ENCODE measurements at regions not wholly inside any gene's neighbourhood (a gene's known extent, or its start where the extent isn't known, plus 50 kb on each side); places are given as distances from the start of the nearest gene placed in this dataset.

DNA sequence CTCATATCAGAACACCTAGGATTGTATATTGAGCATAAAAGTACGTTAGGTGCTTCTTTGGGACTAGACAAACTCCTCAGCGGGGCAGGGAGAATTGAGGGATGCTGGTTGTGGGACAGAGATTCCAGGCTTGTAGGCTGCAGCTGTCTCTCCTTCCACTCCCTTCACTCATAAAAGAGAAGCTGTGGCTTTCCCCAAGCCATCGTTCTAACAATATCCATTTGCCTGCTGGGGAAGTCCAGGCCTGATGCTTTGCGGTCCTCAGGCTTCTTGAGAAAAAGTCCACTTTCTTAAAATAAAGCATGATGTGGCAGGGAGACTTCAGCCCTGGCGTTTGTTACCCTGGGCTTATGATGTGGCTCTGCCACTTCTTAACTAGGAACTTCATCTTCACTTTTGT, 129.3 kb upstream of the OSMR start:
- Histone ChIP-seq H3K27ac (no peak overlapping the region), H3K4me1 (ENCODE audit: control insufficient read depth in 1 of 2, low read depth in 2 of 2) (no peaks in the 10 kb centered on the region), H3K4me3 (no peak overlapping the region), H3K27me3 (replicated peaks; ENCODE audit: insufficient read depth) (no peaks in the 10 kb centered on the region), H3K36me3 (no peaks in the 10 kb centered on the region), H3K9me3 (no peaks in the 10 kb centered on the region)
- TF ChIP-seq, protein P1, sequence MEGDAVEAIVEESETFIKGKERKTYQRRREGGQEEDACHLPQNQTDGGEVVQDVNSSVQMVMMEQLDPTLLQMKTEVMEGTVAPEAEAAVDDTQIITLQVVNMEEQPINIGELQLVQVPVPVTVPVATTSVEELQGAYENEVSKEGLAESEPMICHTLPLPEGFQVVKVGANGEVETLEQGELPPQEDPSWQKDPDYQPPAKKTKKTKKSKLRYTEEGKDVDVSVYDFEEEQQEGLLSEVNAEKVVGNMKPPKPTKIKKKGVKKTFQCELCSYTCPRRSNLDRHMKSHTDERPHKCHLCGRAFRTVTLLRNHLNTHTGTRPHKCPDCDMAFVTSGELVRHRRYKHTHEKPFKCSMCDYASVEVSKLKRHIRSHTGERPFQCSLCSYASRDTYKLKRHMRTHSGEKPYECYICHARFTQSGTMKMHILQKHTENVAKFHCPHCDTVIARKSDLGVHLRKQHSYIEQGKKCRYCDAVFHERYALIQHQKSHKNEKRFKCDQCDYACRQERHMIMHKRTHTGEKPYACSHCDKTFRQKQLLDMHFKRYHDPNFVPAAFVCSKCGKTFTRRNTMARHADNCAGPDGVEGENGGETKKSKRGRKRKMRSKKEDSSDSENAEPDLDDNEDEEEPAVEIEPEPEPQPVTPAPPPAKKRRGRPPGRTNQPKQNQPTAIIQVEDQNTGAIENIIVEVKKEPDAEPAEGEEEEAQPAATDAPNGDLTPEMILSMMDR (IDR thresholded peaks at IDR 0.05), result no peak
- ATAC-seq (ENCODE audit: insufficient number of reproducible peaks, low FRiP score, low read depth) (no peak), DNase-seq (ENCODE audit: low spot score) (no peak)

DNA sequence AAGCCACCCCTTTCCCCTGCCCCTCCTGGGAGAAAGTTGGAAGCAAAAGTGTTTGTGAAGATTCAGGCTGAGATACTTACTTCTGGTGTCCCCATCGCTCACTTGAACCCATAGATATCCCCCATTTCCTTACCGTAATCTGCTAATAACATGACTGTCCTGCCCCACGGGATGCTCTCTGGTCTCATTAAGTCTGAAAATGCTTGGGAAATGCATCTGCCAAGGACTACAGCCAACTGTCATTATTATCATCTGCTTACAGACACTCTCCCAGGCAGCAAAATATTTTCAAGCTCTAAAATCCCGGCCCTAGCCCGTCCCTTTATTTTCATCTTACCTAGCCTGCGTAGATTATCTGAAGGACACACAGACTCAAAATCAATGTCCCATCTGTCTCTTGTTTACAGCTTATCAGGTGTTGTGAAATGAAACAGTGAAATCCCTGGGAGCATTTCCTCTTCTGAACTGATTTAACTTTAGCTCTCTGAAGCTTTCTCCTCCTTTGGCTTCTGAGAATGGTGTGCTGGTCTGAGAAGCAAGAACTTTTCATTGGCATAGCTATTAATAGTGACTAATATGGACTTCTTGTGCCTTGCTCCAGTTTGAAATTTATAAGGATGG, 126.9 kb upstream of the OSMR start:
- Histone ChIP-seq H3K4me3 (no peak overlapping the region), H3K4me1 (ENCODE audit: control insufficient read depth in 1 of 2, low read depth in 2 of 2) (no peaks in the 10 kb centered on the region), H3K9me3 (no peaks in the 10 kb centered on the region), H3K27ac (no peak overlapping the region), H3K36me3 (no peaks in the 10 kb centered on the region), H3K27me3 (replicated peaks; ENCODE audit: insufficient read depth) (no peaks in the 10 kb centered on the region)
- TF ChIP-seq, protein P1 (IDR thresholded peaks at IDR 0.05), result no peak
- ATAC-seq (ENCODE audit: insufficient number of reproducible peaks, low FRiP score, low read depth), result no peak
- DNase-seq (ENCODE audit: low spot score), result no peak

DNA sequence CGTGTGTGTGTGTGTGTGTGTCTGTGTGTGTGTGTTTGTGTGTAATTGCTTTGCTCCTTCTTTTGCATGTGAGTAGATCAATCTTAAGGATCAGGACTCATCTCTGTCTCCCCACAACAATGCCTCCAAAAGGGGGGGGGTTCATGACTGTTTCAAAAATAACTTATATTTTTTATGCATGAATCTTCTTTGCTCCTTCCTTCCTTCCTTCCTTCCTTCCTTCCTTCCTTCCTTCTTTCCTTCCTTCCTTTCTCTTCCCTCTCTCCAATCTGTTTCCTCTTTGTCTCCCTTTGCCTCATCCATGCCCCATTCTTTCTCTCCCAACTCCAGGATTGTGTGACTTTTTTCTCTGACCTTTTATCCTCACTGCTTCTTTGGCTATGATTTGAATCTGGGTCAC, 126.4 kb upstream of the OSMR start:
- DNase-seq (ENCODE audit: low spot score), result no peak
- Histone ChIP-seq H3K4me3 (no peak overlapping the region), H3K4me1 (ENCODE audit: control insufficient read depth in 1 of 2, low read depth in 2 of 2) (no peaks in the 10 kb centered on the region), H3K27me3 (replicated peaks; ENCODE audit: insufficient read depth) (no peaks in the 10 kb centered on the region), H3K27ac (no peak overlapping the region), H3K9me3 (no peaks in the 10 kb centered on the region), H3K36me3 (no peaks in the 10 kb centered on the region)
- TF ChIP-seq, protein P1 (IDR thresholded peaks at IDR 0.05), result no peak
- no peak for ATAC-seq (ENCODE audit: insufficient number of reproducible peaks, low FRiP score, low read depth)

DNA sequence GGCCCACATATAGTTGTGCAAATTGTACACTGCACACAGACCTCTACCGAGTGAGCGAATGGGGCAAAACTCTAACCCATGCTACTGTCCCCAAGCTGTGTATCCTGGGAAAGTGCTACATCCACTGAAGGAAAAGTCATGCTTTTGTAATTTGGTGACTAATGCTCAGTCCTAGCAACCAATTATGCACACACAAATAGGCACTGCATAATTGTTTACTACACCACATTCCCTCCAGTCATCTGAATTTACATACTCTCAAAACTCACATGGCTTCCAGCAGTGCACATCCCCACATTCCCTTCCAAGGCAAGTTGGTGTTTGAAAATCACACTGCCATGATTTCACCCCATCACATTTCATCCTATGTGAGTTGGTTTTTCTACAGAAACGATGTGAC, 125.9 kb upstream of the OSMR start:
- no peak for DNase-seq (ENCODE audit: low spot score)
- Histone ChIP-seq H3K4me3 (no peak overlapping the region), H3K27ac (no peak overlapping the region), H3K4me1 (ENCODE audit: control insufficient read depth in 1 of 2, low read depth in 2 of 2) (no peaks in the 10 kb centered on the region), H3K36me3 (no peaks in the 10 kb centered on the region), H3K27me3 (replicated peaks; ENCODE audit: insufficient read depth) (no peaks in the 10 kb centered on the region), H3K9me3 (no peaks in the 10 kb centered on the region)
- no peak for ATAC-seq (ENCODE audit: insufficient number of reproducible peaks, low FRiP score, low read depth)
- TF ChIP-seq, protein P1 (IDR thresholded peaks at IDR 0.05), result no peak

DNA sequence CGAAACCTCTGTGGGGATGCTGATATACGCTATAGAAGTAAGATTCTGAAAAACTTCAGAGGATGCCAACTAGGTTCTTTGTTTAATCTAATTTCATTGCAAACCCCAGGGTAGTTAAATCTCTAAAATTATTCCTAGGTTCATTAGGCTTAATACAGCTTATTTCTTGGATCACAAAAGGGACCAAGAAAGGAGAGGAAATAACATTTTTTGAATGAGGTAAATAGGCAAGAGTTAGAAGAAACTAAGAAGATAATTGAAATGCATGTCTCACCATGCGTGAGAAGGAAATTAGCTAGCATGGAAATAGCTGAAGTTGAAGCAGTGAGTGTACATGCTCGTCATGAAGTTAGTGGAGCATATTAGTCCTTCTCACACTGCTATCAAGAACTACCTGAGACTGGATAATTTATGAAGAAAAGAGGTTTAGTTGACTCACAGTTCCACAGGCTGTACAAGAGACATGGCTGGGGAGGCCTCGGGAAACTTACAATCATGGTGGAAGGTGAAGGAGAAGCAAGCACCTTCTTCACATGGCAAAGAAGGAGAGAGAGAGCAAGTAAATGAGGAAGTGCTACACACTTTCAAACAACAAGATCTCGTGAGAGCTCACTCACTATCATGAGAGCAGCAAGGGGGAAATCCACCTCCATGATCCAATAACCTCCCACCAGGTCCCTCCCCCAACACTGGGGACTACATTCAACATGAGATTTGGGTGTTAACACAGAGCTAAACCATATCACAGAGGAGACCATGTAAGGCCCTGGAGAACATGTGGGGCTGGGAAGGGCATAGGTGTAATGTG, 125.1 kb upstream of the OSMR start:
- H3K4me3 ChIP-seq, result no peak overlapping the region
- TF ChIP-seq, protein P1 (IDR thresholded peaks at IDR 0.05), result no peak
- no peak for DNase-seq (ENCODE audit: low spot score)
- no peak overlapping the region for H3K27ac ChIP-seq
- no peaks in the 10 kb centered on the region for H3K27me3 ChIP-seq (replicated peaks; ENCODE audit: insufficient read depth)
- no peaks in the 10 kb centered on the region for H3K4me1 ChIP-seq (ENCODE audit: control insufficient read depth in 1 of 2, low read depth in 2 of 2)
- no peak for ATAC-seq (ENCODE audit: insufficient number of reproducible peaks, low FRiP score, low read depth)
- H3K36me3 ChIP-seq, result no peaks in the 10 kb centered on the region
- no peaks in the 10 kb centered on the region for H3K9me3 ChIP-seq

Measured in thoracic aorta (tissue), 2 donors.